ENCODE measurements at regions not wholly inside any gene's neighbourhood (a gene's known extent, or its start where the extent isn't known, plus 50 kb on each side); places are given as distances from the start of the nearest gene placed in this dataset.

DNA sequence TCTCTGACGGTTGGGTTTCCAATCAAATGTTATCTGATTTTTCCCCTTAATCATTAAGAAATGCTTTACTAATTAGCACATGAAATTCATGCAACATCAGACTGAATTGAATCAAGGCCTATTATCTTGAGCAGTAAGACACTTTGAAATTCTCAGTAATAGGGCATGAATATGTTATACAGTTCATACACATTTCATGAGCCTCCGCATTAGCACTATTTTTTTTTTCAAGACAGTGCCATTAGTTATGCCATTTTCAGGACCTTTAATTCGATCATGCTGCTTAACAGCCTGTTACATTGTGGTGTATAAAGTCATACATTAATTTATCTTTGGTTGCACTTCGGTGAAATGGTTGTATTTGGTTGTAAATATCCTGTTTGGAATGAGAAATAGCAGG lies 862.6 kb upstream of the GOT2 start:
- Histone ChIP-seq H3K9me3 (ENCODE audit: low read depth, low read length) (no peaks in the 10 kb centered on the region), H3K4me3 (ENCODE audit: insufficient read depth, low read length) (no peak overlapping the region), H2AFZ (ENCODE audit: low read length) (peak overlapping the region; percentile 71), H4K20me1 (ENCODE audit: insufficient read depth, low read length) (no peaks in the 10 kb centered on the region), H3K27me3 (ENCODE audit: insufficient read depth, low read length) (no peaks in the 10 kb centered on the region), H3K4me2 (ENCODE audit: insufficient read depth, low read length) (no peak overlapping the region), H3K4me1 (ENCODE audit: insufficient read depth, low read length) (peaks cover 30% of the 10 kb centered on the region), H3K36me3 (ENCODE audit: insufficient read depth, low read length) (no peaks in the 10 kb centered on the region), H3K79me2 (ENCODE audit: insufficient read depth, low read length) (no peaks in the 10 kb centered on the region), H3K27ac (ENCODE audit: low read depth, low read length) (no peak overlapping the region)
- no peak for DNase-seq (ENCODE audit: insufficient read length, low spot score, missing footprints)
- TF ChIP-seq, protein P1, sequence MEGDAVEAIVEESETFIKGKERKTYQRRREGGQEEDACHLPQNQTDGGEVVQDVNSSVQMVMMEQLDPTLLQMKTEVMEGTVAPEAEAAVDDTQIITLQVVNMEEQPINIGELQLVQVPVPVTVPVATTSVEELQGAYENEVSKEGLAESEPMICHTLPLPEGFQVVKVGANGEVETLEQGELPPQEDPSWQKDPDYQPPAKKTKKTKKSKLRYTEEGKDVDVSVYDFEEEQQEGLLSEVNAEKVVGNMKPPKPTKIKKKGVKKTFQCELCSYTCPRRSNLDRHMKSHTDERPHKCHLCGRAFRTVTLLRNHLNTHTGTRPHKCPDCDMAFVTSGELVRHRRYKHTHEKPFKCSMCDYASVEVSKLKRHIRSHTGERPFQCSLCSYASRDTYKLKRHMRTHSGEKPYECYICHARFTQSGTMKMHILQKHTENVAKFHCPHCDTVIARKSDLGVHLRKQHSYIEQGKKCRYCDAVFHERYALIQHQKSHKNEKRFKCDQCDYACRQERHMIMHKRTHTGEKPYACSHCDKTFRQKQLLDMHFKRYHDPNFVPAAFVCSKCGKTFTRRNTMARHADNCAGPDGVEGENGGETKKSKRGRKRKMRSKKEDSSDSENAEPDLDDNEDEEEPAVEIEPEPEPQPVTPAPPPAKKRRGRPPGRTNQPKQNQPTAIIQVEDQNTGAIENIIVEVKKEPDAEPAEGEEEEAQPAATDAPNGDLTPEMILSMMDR (IDR thresholded peaks at IDR 0.05; ENCODE audit: extremely low read depth, low read depth, low read length), result no peak

DNA sequence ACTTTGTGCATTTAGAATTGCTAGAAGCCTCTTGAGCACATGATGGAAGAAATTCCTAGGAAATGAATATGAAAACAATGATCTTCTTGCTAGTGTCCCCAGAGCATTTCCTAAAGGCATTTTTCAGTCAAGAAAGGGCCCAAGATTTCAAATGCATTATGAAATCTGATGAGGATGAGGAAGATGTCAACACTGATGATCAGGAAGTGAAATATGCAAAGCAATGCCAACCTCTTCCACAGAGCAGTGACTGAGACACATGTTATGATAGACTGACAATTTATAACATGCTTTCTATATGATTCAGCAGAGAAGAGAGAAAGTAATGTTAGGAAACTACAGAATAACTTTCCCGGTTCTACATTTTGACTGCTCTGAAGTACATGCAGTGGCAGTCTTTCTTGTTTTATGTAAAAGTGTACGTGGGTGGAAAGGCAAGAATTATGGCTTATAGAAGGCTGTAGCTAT lies 859.1 kb upstream of the GOT2 start:
- no peaks in the 10 kb centered on the region for H3K79me2 ChIP-seq (ENCODE audit: insufficient read depth, low read length)
- TF ChIP-seq, protein P1 (IDR thresholded peaks at IDR 0.05; ENCODE audit: extremely low read depth, low read depth, low read length), result no peak
- no peak overlapping the region for H2AFZ ChIP-seq (ENCODE audit: low read length)
- H3K4me3 ChIP-seq (ENCODE audit: insufficient read depth, low read length), result no peak overlapping the region
- H3K36me3 ChIP-seq (ENCODE audit: insufficient read depth, low read length), result no peaks in the 10 kb centered on the region
- H3K9me3 ChIP-seq (ENCODE audit: low read depth, low read length), result no peaks in the 10 kb centered on the region
- H3K27ac ChIP-seq (ENCODE audit: low read depth, low read length), result peak overlapping the region; percentile 50
- H3K27me3 ChIP-seq (ENCODE audit: insufficient read depth, low read length), result no peaks in the 10 kb centered on the region
- H4K20me1 ChIP-seq (ENCODE audit: insufficient read depth, low read length), result no peaks in the 10 kb centered on the region
- peaks cover 30% of the 10 kb centered on the region for H3K4me1 ChIP-seq (ENCODE audit: insufficient read depth, low read length)
- peak overlapping the region; percentile 72 for H3K4me2 ChIP-seq (ENCODE audit: insufficient read depth, low read length)
- DNase-seq (ENCODE audit: insufficient read length, low spot score, missing footprints), result no peak

DNA sequence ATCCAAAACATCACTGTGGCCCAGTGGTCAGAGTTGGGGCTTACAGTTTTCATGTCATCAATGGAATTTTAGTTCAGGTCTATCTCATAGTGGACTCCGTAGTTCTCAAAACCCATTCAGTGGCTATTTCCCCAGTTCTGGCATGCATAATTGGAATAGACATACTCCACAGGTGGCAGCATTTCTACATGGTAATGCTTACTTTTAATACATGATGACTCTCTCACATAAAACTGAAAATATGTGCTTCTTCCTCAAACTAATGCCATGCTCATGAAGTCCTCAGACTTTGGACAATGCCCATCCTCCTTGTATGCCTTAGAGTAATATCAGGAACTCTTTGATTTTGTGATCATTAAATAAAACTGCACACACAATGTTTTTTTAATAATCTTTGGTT lies 857.4 kb upstream of the GOT2 start:
- Histone ChIP-seq H3K4me1 (ENCODE audit: insufficient read depth, low read length) (peaks cover 25% of the 10 kb centered on the region), H3K27ac (ENCODE audit: low read depth, low read length) (no peak overlapping the region), H3K9me3 (ENCODE audit: low read depth, low read length) (no peaks in the 10 kb centered on the region), H3K4me2 (ENCODE audit: insufficient read depth, low read length) (no peak overlapping the region), H3K36me3 (ENCODE audit: insufficient read depth, low read length) (no peaks in the 10 kb centered on the region), H4K20me1 (ENCODE audit: insufficient read depth, low read length) (no peaks in the 10 kb centered on the region), H3K4me3 (ENCODE audit: insufficient read depth, low read length) (no peak overlapping the region), H3K27me3 (ENCODE audit: insufficient read depth, low read length) (no peaks in the 10 kb centered on the region), H3K79me2 (ENCODE audit: insufficient read depth, low read length) (no peaks in the 10 kb centered on the region), H2AFZ (ENCODE audit: low read length) (no peak overlapping the region)
- TF ChIP-seq, protein P1 (IDR thresholded peaks at IDR 0.05; ENCODE audit: extremely low read depth, low read depth, low read length), result peak; percentile 23
- no peak for DNase-seq (ENCODE audit: insufficient read length, low spot score, missing footprints)

DNA sequence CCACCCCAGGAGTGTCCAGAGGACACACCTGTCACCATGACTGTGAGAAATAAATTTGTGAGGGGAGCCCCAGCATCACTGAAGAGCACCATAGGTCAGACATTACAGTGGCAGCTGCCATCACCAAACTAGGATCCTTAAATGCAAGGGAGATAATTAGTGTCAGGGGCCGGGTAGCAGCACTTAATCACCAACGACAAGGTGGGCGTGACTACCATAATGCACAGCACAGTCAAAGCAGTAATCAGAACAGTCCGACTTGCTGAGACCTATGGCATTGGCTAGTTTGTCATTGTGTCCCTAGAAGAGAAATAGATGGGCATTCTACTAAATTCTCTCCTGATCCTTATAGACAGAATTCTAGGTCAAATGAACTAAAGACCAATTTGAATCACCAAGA lies 856.7 kb upstream of the GOT2 start:
- H3K9me3 ChIP-seq (ENCODE audit: low read depth, low read length), result no peaks in the 10 kb centered on the region
- H3K79me2 ChIP-seq (ENCODE audit: insufficient read depth, low read length), result no peaks in the 10 kb centered on the region
- TF ChIP-seq, protein P1 (IDR thresholded peaks at IDR 0.05; ENCODE audit: extremely low read depth, low read depth, low read length), result no peak
- no peak overlapping the region for H3K4me3 ChIP-seq (ENCODE audit: insufficient read depth, low read length)
- no peak overlapping the region for H3K4me2 ChIP-seq (ENCODE audit: insufficient read depth, low read length)
- H3K4me1 ChIP-seq (ENCODE audit: insufficient read depth, low read length), result peaks cover 25% of the 10 kb centered on the region
- H4K20me1 ChIP-seq (ENCODE audit: insufficient read depth, low read length), result no peaks in the 10 kb centered on the region
- no peaks in the 10 kb centered on the region for H3K27me3 ChIP-seq (ENCODE audit: insufficient read depth, low read length)
- H3K36me3 ChIP-seq (ENCODE audit: insufficient read depth, low read length), result no peaks in the 10 kb centered on the region
- H3K27ac ChIP-seq (ENCODE audit: low read depth, low read length), result no peak overlapping the region
- no peak overlapping the region for H2AFZ ChIP-seq (ENCODE audit: low read length)
- DNase-seq (ENCODE audit: insufficient read length, low spot score, missing footprints), result no peak
